ENCODE measurements at regions not wholly inside any gene's neighbourhood (a gene's known extent, or its start where the extent isn't known, plus 50 kb on each side); places are given as distances from the start of the nearest gene placed in this dataset.

DNA sequence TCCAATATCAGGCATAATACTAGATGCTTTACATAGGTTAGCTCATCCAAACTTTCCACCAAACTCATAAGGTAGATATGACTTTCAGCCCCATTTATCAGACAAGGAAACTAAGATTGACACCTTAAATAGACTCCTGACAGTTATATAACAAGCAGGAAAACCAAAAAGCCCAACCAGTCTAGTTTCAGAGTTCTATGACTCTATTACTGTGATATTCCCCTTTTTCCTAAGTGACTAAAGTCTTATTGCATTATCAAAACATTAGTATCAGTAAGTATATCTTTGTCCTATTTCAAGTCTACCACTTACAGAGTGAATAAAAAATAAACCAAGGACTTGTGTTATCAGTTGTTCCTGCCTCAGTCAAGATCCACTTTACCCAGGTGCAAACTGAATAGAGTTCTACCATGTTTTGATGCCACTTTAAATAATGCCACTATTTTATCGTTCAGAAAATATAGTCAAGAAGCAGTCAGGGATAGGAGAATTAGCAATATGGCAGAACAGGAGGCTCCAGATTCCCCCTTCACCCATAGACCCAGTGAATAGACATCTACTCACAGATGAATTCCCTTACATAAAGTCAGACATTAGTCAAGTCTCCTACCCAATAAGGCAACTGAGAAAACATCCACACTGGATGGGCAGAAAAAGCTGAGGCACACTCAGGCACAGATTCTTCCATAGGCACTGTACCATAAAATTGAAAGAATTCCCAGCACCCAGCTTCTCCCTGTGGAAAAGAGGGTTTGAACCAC is 74.1 kb downstream of the CRPPA start:
- TF ChIP-seq, protein P1, sequence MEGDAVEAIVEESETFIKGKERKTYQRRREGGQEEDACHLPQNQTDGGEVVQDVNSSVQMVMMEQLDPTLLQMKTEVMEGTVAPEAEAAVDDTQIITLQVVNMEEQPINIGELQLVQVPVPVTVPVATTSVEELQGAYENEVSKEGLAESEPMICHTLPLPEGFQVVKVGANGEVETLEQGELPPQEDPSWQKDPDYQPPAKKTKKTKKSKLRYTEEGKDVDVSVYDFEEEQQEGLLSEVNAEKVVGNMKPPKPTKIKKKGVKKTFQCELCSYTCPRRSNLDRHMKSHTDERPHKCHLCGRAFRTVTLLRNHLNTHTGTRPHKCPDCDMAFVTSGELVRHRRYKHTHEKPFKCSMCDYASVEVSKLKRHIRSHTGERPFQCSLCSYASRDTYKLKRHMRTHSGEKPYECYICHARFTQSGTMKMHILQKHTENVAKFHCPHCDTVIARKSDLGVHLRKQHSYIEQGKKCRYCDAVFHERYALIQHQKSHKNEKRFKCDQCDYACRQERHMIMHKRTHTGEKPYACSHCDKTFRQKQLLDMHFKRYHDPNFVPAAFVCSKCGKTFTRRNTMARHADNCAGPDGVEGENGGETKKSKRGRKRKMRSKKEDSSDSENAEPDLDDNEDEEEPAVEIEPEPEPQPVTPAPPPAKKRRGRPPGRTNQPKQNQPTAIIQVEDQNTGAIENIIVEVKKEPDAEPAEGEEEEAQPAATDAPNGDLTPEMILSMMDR (IDR thresholded peaks at IDR 0.05) = no peak
- TF ChIP-seq POLR2A (IDR thresholded peaks at IDR 0.05) (no peak), EP300 (IDR thresholded peaks at IDR 0.05) (no peak)

Measured in tibial nerve (tissue), 4 donors.